T-cell (primary cell): ENCODE measurements at regions not wholly inside any gene's neighbourhood (a gene's known extent, or its start where the extent isn't known, plus 50 kb on each side); places are given as distances from the start of the nearest gene placed in this dataset.

ENCODE experiments used
- ATAC-seq, 4 experiments: fragments of 200-7000 bp in 3 of 4; fragments of 150-1000 bp in 1 of 4; cut with Tn5 transposase; replicated peaks in 1 of 4; 1 replicate in 3 of 4; 2 replicates in 1 of 4; pipeline ENCODE4 v1.10.0; 2021; ENCODE audit warnings: moderate library complexity in 3 of 4, mild to moderate bottlenecking in 2 of 4, moderate number of reproducible peaks in 1 of 4
- CTCF ChIA-PET, 2 donors: fragments of 300-600 bp; sonication (Branson Sonifier 250); formaldehyde crosslinking; loops; one replicate each; lab custom pipeline; 2022; ENCODE audit warnings: antibody characterized with exemption in 2 of 2; lab: Charles Lee
- POLR2A ChIA-PET, 2 donors: fragments of 300-600 bp; sonication (Branson Sonifier 250); formaldehyde crosslinking; loops; one replicate each; lab custom pipeline; 2022; ENCODE audit warnings: antibody characterized with exemption in 2 of 2; lab: Charles Lee
- DNase-seq, 35 experiments: peaks; one replicate each; pipeline versions ENCODE4 v3.0.0 to v3.0.0-alpha.2; 2013 to 2023
- H3K27ac ChIP-seq: one replicate; pipeline ENCODE4 v1.5.1; 2013; ENCODE audit warnings: low read length
- H3K27me3 ChIP-seq, 2 experiments: replicated peaks in 1 of 2; 1 replicate in 1 of 2; 2 replicates in 1 of 2; pipeline versions ENCODE4 v1.6.1 to v1.7.0; 2013; ENCODE audit warnings: low read length in 1 of 2, mixed read lengths in 1 of 2; ENCODE audit not compliant: control insufficient read depth in 2 of 2, insufficient read depth in 2 of 2; ENCODE audit errors: extremely low read depth in 1 of 2
- H3K36me3 ChIP-seq, 2 donors: 1 replicate in 1 of 2; 2 replicates in 1 of 2; pipeline versions ENCODE4 v1.6.1 to v1.7.0; 2013; ENCODE audit warnings: low read length in 1 of 2; ENCODE audit not compliant: control insufficient read depth in 2 of 2, insufficient read depth in 1 of 2; ENCODE audit errors: extremely low read depth in 1 of 2
- H3K4me1 ChIP-seq, 2 experiments: 1 replicate in 1 of 2; 2 replicates in 1 of 2; pipeline versions ENCODE4 v1.6.1 to v1.7.0; 2013; ENCODE audit warnings: low read length in 2 of 2, mixed read lengths in 1 of 2; ENCODE audit not compliant: insufficient read depth in 2 of 2, control insufficient read depth in 1 of 2; ENCODE audit errors: extremely low read depth in 1 of 2
- H3K4me3 ChIP-seq, 2 donors: 1 replicate in 1 of 2; 2 replicates in 1 of 2; pipeline versions ENCODE4 v1.5.1 to v1.7.0; 2013; ENCODE audit warnings: mild to moderate bottlenecking in 2 of 2, low read length in 1 of 2, moderate library complexity in 1 of 2; ENCODE audit not compliant: control insufficient read depth in 1 of 2; ENCODE audit errors: extremely low read depth in 1 of 2
- H3K9me3 ChIP-seq: 2 replicates; pipeline ENCODE4 v1.7.0; 2013
- H3K27ac Mint-ChIP-seq, 2 donors: one replicate each; pipeline ENCODE4 v1.8.0; 2020 to 2021; ENCODE audit warnings: mild to moderate bottlenecking in 2 of 2, mixed read lengths in 2 of 2
- H3K27me3 Mint-ChIP-seq, 2 donors: one replicate each; pipeline ENCODE4 v1.8.0; 2021 to 2022; ENCODE audit warnings: mixed read lengths in 2 of 2
- H3K36me3 Mint-ChIP-seq: one replicate; pipeline ENCODE4 v1.8.0; 2021; ENCODE audit warnings: mixed read lengths
- H3K4me1 Mint-ChIP-seq, 3 donors: one replicate each; pipeline ENCODE4 v1.8.0; 2020 to 2022; ENCODE audit warnings: mixed read lengths in 3 of 3, mild to moderate bottlenecking in 1 of 3
- H3K4me3 Mint-ChIP-seq, 3 donors: one replicate each; pipeline ENCODE4 v1.8.0; 2020 to 2022; ENCODE audit warnings: mild to moderate bottlenecking in 3 of 3, mixed read lengths in 3 of 3, moderate library complexity in 3 of 3
- H3K9me3 Mint-ChIP-seq, 3 donors: one replicate each; pipeline ENCODE4 v1.8.0; 2020 to 2022; ENCODE audit warnings: mixed read lengths in 3 of 3
- WGBS: methylation state at CpG from one replicate; pipeline ENCODE4 v1.1.5; 2013; ENCODE audit warnings: missing lambda C conversion rate; ENCODE audit not compliant: insufficient coverage; 5-methylcytosine and 5-hydroxymethylcytosine counted together

DNA sequence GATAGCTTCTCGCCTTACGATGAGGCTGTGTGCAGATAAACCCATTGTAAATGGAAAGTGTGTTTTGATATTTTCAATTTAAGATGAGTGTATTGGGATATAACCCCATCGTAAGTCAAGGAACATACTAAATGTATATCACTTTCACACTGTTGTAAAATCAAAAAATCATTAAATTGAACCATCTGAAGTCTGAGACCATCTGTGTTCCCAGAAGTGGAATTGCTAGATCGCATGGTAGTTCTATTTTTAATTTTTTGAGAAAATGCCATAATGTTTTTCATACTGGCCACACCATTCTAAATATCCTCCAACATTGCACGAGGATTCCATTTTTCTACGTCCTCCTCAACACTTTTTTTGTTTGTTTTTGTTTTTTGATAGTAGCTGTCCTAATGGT lies 209.1 kb upstream of the MTPN start:
- Mint-ChIP-seq H3K4me3 (no peak overlapping the region), H3K36me3 (peaks cover 30% of the 10 kb centered on the region), H3K27ac (no peak overlapping the region), H3K27me3 (no peaks in the 10 kb centered on the region), H3K4me1 (no peaks in the 10 kb centered on the region), H3K9me3 (peaks cover 0 to 6% (median 4%) of the 10 kb centered on the region in 3 donors)
- ChIA-PET CTCF (no interaction called here), POLR2A (no interaction called here)
- no peaks in the 10 kb centered on the region for H3K4me1 ChIP-seq
- no peaks in the 10 kb centered on the region for H3K36me3 ChIP-seq
- H3K27me3 ChIP-seq, result no peaks in the 10 kb centered on the region
- WGBS, result no CpG with 5 or more reads among the region's 6 CpGs
- no peak overlapping the region for H3K4me3 ChIP-seq
- H3K9me3 ChIP-seq, result no peaks in the 10 kb centered on the region
- H3K27ac ChIP-seq, result no peak overlapping the region
- DNase-seq (no peak), ATAC-seq (no peak)

- no CpG with 5 or more reads among the region's 2 CpGs for WGBS
- Histone ChIP-seq H3K9me3 (no peaks in the 10 kb centered on the region), H3K27me3 (no peaks in the 10 kb centered on the region), H3K27ac (no peak overlapping the region), H3K4me1 (no peaks in the 10 kb centered on the region), H3K36me3 (no peaks in the 10 kb centered on the region), H3K4me3 (no peak overlapping the region)
- peaks cover 37% of the 10 kb centered on the region for H3K36me3 Mint-ChIP-seq
- no peak overlapping the region for H3K27ac Mint-ChIP-seq
- H3K27me3 Mint-ChIP-seq, result no peaks in the 10 kb centered on the region
- peaks cover 0 to 5% (median 2%) of the 10 kb centered on the region in 3 donors for H3K4me1 Mint-ChIP-seq
- ChIA-PET CTCF (no interaction called here), POLR2A (no interaction called here)
- H3K9me3 Mint-ChIP-seq, result peaks cover 0 to 6% (median 4%) of the 10 kb centered on the region in 3 donors
- no peak for DNase-seq
- no peak overlapping the region for H3K4me3 Mint-ChIP-seq
- ATAC-seq, result no peak
Observed at GRCh38 chr7:136184719-136185118, 207.6 kb upstream of the MTPN start.

GRCh38 chr7:136183981-136184380 lies 206.8 kb upstream of the MTPN start:
- H3K9me3 Mint-ChIP-seq, result peaks cover 0 to 6% (median 4%) of the 10 kb centered on the region in 3 donors
- H3K36me3 ChIP-seq, result no peaks in the 10 kb centered on the region
- no peak for DNase-seq
- no peaks in the 10 kb centered on the region for H3K4me1 ChIP-seq
- peaks cover 33% of the 10 kb centered on the region for H3K36me3 Mint-ChIP-seq
- H3K4me3 ChIP-seq, result no peak overlapping the region
- POLR2A ChIA-PET, result no interaction called here
- no peaks in the 10 kb centered on the region for H3K27me3 Mint-ChIP-seq
- WGBS, result no CpG with 5 or more reads among the region's 2 CpGs
- H3K27ac Mint-ChIP-seq, result no peak overlapping the region
- CTCF ChIA-PET, result no interaction called here
- H3K4me3 Mint-ChIP-seq, result no peak overlapping the region
- H3K27ac ChIP-seq, result no peak overlapping the region
- H3K27me3 ChIP-seq, result no peaks in the 10 kb centered on the region
- H3K9me3 ChIP-seq, result no peaks in the 10 kb centered on the region
- peaks cover 4 to 13% (median 8%) of the 10 kb centered on the region in 3 donors for H3K4me1 Mint-ChIP-seq
- ATAC-seq, result no peak

- Mint-ChIP-seq H3K4me1 (peaks cover 4 to 15% (median 8%) of the 10 kb centered on the region in 3 donors), H3K9me3 (peaks cover 0 to 6% (median 4%) of the 10 kb centered on the region in 3 donors), H3K27me3 (no peaks in the 10 kb centered on the region), H3K36me3 (peaks cover 31% of the 10 kb centered on the region), H3K27ac (no peak overlapping the region), H3K4me3 (no peak overlapping the region)
- H3K4me1 ChIP-seq, result no peaks in the 10 kb centered on the region
- ATAC-seq (peak in 1 of 4 experiments; percentile 27), DNase-seq (no peak)
- H3K9me3 ChIP-seq, result no peaks in the 10 kb centered on the region
- ChIA-PET POLR2A (no interaction called here), CTCF (no interaction called here)
- H3K4me3 ChIP-seq, result no peak overlapping the region
- no peaks in the 10 kb centered on the region for H3K36me3 ChIP-seq
- H3K27me3 ChIP-seq, result no peaks in the 10 kb centered on the region
- 75% methylated on average over 7 of the region's 7 CpGs for WGBS
- H3K27ac ChIP-seq, result no peak overlapping the region
Observed at GRCh38 chr7:136180984-136181383, 203.8 kb upstream of the MTPN start.

DNA sequence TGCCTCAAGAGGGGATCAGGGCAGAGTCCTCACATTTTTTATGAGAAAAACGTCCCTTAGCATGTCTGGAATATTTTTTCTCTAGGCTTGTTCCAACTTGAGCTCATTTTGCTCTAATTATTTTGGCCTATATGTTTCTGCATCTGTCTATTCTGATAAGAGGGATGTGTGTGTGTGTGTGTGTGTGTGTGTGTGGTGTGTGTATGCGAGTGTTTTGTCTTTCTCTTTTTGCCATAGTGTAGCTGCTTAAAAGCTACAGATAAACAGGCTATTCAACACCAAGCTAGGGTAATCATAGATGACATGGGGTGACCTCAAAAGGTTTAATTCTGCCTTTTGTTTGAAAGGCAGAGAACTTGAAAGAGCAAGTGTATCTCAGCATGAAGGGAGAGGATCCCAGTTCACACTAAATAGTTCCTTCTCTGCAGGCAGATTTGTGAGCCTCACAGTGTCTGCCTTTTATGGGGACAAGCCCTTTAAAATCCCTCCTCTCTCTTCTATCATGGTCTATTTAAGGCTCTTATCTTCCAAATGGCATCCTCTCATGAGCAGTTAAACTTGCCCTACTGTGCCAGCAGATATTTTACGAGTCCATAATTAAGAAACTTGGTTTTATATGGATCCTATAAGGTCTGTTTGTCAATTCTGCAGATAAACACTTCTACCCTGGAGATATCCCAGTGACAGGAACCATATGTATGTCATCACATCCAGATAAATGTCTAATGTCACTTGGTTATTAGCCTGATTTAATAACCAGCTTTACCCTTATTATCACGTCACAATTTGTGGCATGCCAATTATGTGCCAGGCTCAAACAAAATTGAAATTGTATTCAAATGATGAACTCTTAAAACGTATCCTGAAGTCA lies 202.9 kb upstream of the MTPN start:
- WGBS, result 20% methylated on average over 2 of the region's 5 CpGs
- H3K9me3 ChIP-seq, result no peaks in the 10 kb centered on the region
- ChIA-PET POLR2A (no interaction called here), CTCF (no interaction called here)
- peaks cover 4 to 15% (median 8%) of the 10 kb centered on the region in 3 donors for H3K4me1 Mint-ChIP-seq
- H3K4me1 ChIP-seq, result no peaks in the 10 kb centered on the region
- no peak overlapping the region for H3K27ac Mint-ChIP-seq
- peaks cover 0 to 6% (median 4%) of the 10 kb centered on the region in 3 donors for H3K9me3 Mint-ChIP-seq
- H3K27ac ChIP-seq, result no peak overlapping the region
- no peaks in the 10 kb centered on the region for H3K27me3 Mint-ChIP-seq
- no peak for ATAC-seq
- H3K4me3 ChIP-seq, result no peak overlapping the region
- H3K4me3 Mint-ChIP-seq, result no peak overlapping the region
- H3K27me3 ChIP-seq, result no peaks in the 10 kb centered on the region
- H3K36me3 Mint-ChIP-seq, result peaks cover 31% of the 10 kb centered on the region
- DNase-seq, result no peak
- no peaks in the 10 kb centered on the region for H3K36me3 ChIP-seq

DNA sequence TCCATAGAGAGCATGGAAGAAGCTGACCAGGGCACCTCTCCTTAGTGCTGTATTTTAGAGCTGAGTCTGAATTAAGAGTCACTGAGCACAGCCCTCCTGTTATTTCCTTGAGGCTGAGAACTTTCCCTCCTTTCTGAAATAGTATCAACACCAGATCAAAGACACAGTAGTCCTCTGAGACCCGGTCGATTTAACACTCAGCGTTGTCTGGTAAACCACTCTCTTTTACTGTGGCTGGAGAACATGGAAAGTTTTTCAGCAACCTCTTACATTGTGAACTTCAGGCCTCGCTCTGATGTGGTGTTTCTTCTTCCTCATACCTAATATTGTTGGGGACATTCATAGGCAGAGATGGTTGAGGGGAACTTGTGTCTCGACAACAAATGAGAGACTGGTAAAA lies 202.0 kb upstream of the MTPN start:
- Histone ChIP-seq H3K9me3 (no peaks in the 10 kb centered on the region), H3K4me3 (no peak overlapping the region), H3K4me1 (no peaks in the 10 kb centered on the region), H3K36me3 (no peaks in the 10 kb centered on the region), H3K27me3 (no peaks in the 10 kb centered on the region), H3K27ac (no peak overlapping the region)
- no peak overlapping the region for H3K4me3 Mint-ChIP-seq
- H3K36me3 Mint-ChIP-seq, result peaks cover 31% of the 10 kb centered on the region
- peaks cover 0 to 6% (median 4%) of the 10 kb centered on the region in 3 donors for H3K9me3 Mint-ChIP-seq
- DNase-seq (peak in 2 of 35 experiments; percentile 1), ATAC-seq (no peak)
- CTCF ChIA-PET, result no interaction called here
- peaks cover 4 to 15% (median 8%) of the 10 kb centered on the region in 3 donors for H3K4me1 Mint-ChIP-seq
- H3K27ac Mint-ChIP-seq, result no peak overlapping the region
- no CpG with 5 or more reads among the region's 5 CpGs for WGBS
- POLR2A ChIA-PET, result no interaction called here
- H3K27me3 Mint-ChIP-seq, result no peaks in the 10 kb centered on the region
